ENCODE measurements at regions not wholly inside any gene's neighbourhood (a gene's known extent, or its start where the extent isn't known, plus 50 kb on each side); places are given as distances from the start of the nearest gene placed in this dataset.

DNA sequence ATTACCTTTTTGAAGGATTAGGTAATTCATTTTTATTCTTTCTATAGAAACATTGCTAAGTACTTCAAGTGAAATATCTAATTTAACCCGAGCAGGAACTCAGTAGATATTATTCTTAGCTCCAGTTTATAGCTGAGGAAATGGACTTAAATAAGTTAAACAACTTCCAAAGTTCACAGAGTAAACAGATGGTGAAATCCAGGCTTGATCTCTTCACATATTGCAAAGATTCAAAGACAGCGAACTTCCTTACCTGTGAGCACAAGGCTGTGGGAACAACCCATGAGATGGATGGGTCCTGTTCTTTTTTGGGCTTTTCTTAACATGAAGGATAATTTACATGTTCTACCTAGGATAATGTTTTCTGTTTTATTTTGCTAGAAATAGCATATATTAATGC, 439.0 kb downstream of the IRS1 start:
- TF ChIP-seq EZH2 (IDR thresholded peaks at IDR 0.05; ENCODE audit: insufficient read depth, poor library complexity, severe bottlenecking) (no peak), EZH2phosphoT487 (IDR thresholded peaks at IDR 0.05; ENCODE audit: insufficient read depth, low read depth) (no peak)

All from GM23248 (cell line).